Esophagus muscularis mucosa (tissue), 4 donors: ENCODE measurements at regions not wholly inside any gene's neighbourhood (a gene's known extent, or its start where the extent isn't known, plus 50 kb on each side); places are given as distances from the start of the nearest gene placed in this dataset.

Experiments
- EP300 ChIP-seq: sonication (generic); formaldehyde crosslinking; IDR thresholded peaks from one replicate; pipeline ENCODE4 v1.6.1; 2017; ENCODE audit warnings: antibody characterized with exemption
- POLR2A ChIP-seq: fragments of 450-650 bp; IDR thresholded peaks from one replicate; pipeline ENCODE4 v1.6.1; 2017; ENCODE audit warnings: antibody characterized with exemption, moderate library complexity, mild to moderate bottlenecking, low read depth
- TF ChIP-seq, protein P1 (sequence below), 3 experiments: fragments of 200-600 bp in 2 of 3; fragments of 450-650 bp in 1 of 3; sonication (generic) in 2 of 3; IDR thresholded peaks; one replicate each; pipeline ENCODE4 v1.5.1; 2017 to 2019; ENCODE audit warnings: antibody characterized with exemption in 3 of 3, mild to moderate bottlenecking in 2 of 3, moderate library complexity in 1 of 3

DNA sequence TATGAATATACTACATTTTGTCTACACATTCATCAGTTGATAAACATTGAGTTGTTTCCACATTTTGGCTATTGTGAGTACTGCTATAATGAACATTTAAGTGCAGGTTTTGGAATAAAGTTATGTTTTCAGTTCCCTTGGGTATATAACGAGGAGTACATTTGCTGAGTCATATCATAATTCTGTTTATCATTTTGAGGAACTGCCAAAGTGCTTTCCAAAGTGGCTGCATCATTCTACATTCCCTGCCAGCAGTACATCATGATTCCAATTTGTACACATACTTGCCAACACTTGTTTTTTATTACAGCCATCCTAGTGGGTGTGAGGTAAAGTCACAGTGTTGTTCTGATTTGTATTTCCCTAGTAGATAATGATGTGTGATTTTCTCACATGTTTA lies 1458.6 kb upstream of the TENM4 start:
- TF ChIP-seq EP300 (no peak), POLR2A (no peak)
- TF ChIP-seq, protein P1, sequence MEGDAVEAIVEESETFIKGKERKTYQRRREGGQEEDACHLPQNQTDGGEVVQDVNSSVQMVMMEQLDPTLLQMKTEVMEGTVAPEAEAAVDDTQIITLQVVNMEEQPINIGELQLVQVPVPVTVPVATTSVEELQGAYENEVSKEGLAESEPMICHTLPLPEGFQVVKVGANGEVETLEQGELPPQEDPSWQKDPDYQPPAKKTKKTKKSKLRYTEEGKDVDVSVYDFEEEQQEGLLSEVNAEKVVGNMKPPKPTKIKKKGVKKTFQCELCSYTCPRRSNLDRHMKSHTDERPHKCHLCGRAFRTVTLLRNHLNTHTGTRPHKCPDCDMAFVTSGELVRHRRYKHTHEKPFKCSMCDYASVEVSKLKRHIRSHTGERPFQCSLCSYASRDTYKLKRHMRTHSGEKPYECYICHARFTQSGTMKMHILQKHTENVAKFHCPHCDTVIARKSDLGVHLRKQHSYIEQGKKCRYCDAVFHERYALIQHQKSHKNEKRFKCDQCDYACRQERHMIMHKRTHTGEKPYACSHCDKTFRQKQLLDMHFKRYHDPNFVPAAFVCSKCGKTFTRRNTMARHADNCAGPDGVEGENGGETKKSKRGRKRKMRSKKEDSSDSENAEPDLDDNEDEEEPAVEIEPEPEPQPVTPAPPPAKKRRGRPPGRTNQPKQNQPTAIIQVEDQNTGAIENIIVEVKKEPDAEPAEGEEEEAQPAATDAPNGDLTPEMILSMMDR (IDR thresholded peaks at IDR 0.05) = no peak
